NOMO-1 treated with DMSO at 0.1 percent for 48 hours (cell line): ENCODE measurements at regions not wholly inside any gene's neighbourhood (a gene's known extent, or its start where the extent isn't known, plus 50 kb on each side); places are given as distances from the start of the nearest gene placed in this dataset.
"Not testable (repeated sequence)": the region's sequence is repeated elsewhere in the genome, so short reads cannot be mapped to it uniquely, and the experiment has no call there.

Experiments
- DNase-seq: peaks from one replicate; lab custom pipeline; 2025; ENCODE audit not compliant: unreplicated experiment; lab: John Stamatoyannopoulos, UW

GRCh38 chr3:130569461-130570365 lies 52.7 kb downstream of the COL6A6 start:
- no peak for DNase-seq

- DNase-seq, result no peak
These were observed 55.8 kb downstream of the COL6A6 start for GRCh38 chr3:130572769-130573168.

DNA sequence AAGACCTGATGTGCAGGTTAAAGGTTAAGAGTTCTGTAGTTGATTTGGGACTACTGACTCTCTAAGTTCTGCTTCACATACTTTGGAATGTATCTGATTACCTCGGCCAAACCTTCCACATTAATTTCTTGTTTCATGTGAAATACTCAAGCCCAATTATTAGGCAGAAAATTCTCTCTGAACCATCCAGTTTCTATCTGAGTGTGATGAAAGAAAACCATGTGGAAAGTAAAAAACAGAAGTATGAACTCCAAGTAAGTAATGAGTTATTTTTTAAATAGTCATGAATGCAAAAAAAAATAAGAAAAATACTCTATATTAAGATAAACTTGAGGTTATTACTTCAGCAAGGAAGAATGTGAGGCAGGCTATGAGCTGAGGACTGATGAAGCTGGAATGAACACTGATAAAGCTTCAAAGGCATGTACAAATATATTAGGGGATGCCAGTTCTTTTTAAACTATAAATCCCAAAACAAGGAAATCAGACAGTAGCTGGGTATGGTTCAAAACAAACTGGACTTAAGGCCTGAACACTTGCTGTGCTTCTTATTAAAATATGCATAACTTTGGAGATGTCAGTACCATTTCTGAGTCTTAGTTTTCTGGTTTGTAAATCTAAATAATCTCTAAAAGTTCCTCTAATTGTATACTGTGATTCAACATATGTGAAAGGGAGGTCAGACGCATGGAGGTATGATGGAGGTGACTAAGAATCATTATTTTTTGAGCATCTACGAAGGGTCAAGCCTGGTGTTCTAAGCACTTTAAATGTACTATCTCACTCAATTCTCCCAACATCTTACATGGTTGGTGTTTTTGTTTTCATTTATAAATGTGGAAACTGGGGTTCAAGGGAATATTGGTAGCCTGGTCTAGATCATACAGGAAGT lies 59.6 kb downstream of the COL6A6 start:
- DNase-seq, result no peak

- no peak for DNase-seq
These were observed 65.6 kb downstream of the COL6A6 start for GRCh38 chr3:130582457-130583153.

GRCh38 chr3:130594749-130595148 lies 77.8 kb downstream of the COL6A6 start:
- not testable (repeated sequence) for DNase-seq

DNA sequence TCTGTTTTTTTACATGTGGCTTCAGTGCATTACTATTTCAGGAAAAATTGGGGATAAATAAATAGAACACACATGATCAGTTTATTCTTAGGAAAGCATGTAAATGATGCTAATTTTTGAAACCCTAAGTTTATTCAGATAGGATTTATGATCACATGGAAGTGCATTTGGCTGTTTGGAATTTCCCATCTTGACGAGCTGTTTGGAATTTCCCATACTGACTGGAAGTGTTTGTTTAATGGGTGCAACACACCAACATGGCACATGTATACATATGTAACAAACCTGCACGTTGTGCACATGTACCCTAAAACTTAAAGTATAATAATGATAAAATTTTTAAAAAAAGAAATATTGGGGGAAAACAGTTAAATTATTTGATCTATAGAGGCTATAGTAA lies 79.5 kb downstream of the COL6A6 start:
- DNase-seq, result no peak

DNA sequence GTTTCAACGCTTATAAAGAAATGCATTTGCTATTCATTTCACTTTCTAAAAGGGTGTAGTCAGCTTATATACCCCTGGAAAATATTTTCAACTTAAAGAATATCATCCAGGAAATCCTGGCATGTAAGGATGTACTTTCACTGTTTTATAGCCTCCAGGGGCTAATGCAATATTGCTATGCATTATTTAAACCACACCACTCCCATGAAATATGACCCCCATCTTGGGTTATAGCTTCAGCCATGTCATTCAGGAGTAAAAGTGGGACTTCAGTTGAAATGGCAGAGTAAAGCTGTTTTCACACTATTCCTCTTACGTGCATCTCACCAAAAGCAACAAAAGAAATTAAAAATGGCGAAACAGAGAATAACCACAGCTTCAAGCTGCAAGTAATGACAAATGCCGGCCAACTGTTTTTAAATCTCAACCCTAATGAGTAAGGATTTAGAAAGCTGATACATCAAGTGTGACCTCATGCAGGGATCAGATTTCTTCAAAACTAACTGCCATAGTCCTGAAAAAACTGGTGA lies 84.5 kb downstream of the COL6A6 start:
- DNase-seq, result no peak

DNA sequence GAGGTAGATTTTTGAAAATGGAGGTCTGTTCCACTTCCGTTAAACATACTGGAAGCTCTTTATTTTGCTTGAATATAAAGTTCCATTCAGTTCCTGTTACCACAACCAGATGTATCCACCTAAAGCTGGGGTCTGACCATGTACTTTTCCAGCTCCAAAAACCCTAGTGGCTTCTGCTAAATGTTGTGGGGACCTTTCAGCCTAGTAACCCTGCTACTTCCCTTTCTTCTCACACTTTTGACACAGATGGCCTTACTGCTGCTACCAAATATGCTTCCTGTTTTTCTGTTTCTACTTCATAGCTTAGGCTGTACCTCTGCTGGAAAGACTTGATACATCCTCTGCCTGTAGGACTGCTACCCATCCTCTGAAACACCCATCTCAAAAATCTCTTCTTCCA lies 87.8 kb downstream of the COL6A6 start:
- peak; percentile 19 for DNase-seq

DNA sequence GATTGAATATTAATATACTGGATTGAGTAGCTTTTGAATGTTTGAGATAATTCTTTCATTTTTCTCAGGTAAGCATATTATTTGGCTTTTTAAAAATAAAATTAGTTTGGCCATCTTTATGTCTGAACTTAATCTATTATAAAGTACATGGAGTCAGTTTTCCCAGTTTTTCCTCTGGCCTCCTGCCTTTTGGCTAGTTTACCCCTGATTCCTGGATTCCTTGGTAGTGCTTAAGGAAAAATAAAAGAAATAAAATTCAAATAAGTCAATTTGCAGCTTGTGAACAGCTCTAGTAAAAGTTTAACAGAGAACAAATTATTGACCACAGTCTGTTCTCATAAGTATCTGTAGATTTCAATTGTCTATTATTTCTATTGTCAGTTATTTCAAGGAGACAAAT lies 89.4 kb downstream of the COL6A6 start:
- DNase-seq, result no peak

DNA sequence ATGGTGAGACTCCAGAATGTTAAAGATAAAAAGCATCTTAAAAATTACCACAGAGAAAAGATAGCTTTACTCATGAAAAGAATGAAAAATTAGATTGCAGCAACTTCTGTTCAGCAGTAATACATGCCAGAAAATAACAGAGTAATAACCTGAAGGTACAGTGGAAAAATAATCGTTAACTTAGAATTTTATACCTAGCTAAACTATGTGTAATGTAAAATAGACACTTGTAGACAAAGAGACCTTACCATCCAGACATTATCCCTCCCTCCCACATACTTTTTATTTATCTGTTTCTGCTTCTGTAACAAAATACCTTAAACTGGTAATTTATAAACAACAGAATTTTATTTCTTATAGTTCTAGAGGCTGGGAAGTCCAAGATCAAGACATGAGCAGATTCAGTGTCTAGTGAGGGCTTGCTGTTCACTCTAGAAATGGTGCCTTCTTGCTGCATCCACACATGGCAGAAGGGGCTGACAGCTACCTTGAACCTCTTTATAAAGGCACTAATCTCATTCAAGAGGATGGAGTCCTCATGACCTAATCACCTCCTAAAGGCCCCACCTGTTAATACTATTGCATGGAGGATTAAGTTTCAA lies 90.7 kb downstream of the COL6A6 start:
- DNase-seq, result no peak

- DNase-seq, result no peak
These were observed 92.4 kb downstream of the COL6A6 start for GRCh38 chr3:130609166-130609979.

- no peak for DNase-seq
These were observed 102.2 kb downstream of the COL6A6 start for GRCh38 chr3:130619196-130619595.

DNA sequence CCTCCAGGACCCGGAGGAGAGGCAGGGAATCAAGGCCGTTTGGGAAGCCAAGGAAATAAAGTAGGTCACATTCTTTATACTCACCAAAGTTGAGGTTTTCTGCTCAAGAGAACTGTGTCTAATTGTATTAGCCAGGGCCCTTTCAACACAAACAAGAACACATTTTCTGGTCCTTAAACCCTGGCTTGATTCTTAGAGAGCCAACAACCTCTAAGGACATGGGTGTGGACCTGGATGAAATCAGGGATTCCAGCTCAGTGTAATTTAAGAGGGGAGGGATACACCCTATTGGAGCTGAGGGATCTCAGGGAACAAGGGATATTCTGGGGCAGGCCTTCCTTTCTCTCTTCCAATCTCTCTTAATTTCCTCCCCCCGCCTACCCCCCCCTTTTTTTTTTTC lies 104.8 kb downstream of the COL6A6 start:
- DNase-seq, result no peak

DNA sequence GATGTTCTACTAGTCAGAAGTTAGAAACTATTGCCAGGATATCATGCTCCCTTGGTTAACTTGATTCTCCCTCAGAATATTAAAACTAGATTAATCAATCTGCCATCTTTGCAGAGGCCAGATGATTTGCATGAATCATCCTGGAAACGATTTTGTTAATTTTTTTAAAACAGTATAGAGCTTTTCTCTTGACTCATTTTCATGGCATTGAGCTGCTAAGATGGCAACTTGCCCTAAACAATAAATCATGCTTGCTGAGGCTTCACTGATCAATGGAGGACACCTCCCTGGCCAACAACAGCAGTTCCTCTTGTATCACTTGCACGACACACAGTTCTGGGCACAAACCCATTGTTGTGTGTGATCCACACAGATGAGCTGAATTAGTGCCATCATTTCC lies 109.1 kb downstream of the COL6A6 start:
- no peak for DNase-seq

DNA sequence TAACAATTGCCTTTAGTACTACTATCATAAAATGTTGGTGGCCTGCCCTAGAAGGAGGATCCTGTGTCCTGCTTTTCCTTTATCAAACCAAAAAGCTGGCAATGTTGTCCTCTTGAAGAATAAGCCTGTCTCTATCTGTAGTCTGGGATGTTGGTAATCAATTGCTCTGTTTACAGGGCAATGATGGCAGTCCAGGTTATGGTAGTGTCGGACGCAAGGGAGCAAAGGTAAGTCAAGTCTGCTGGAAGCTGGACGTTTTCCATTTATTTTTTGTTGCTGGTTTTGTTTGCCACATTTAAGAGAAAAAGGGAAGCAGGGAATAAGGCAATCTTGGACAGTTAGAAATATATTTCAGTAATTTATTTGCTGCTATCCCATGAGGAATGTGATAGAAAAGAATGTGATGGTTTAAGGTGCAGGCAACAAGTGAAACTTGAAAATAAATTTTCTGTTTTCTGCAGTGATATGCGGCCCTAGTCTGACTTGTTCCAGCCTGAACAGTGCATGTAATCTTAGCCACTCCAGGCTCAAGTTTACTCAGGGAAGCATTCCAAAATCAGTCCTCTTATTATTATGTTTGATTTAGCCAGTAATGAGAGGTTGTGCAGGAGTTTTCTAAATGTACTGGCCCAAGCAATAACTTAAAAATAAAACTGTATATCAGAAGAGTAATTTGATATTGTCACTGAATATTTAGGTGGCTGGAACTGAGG lies 110.3 kb downstream of the COL6A6 start:
- no peak for DNase-seq

DNA sequence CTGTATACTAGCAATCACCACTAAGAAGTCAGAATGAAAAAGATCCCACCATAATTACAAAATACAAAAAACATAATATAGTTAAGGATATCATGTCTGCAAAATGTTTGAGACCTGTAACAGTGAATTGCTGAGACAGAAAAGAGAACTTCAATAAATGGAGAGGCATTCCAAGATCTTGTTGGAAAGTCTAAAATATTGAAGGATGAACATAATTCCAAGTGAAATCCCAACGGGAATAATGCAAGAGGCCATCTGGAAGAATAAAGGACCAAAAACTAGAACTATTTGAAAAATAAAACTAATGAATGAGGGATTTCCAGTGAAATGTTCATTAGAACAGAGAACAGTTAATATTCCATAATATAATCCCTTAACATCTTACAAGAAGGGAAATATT lies 110.9 kb downstream of the COL6A6 start:
- no peak for DNase-seq
